ENCODE measurements at regions not wholly inside any gene's neighbourhood (a gene's known extent, or its start where the extent isn't known, plus 50 kb on each side); places are given as distances from the start of the nearest gene placed in this dataset.

GRCh38 chr2:172172513-172173173 is 69.9 kb upstream of the DLX2 start:
- no peak for TF ChIP-seq EZH2 (IDR thresholded peaks at IDR 0.05; ENCODE audit: borderline replicate concordance, low read depth, low read length, severe bottlenecking)
- no peak for TF ChIP-seq CTCF (IDR thresholded peaks at IDR 0.05; ENCODE audit: borderline replicate concordance, extremely low read depth, low read length, poor library complexity, severe bottlenecking)
